ENCODE measurements at regions not wholly inside any gene's neighbourhood (a gene's known extent, or its start where the extent isn't known, plus 50 kb on each side); places are given as distances from the start of the nearest gene placed in this dataset.

DNA sequence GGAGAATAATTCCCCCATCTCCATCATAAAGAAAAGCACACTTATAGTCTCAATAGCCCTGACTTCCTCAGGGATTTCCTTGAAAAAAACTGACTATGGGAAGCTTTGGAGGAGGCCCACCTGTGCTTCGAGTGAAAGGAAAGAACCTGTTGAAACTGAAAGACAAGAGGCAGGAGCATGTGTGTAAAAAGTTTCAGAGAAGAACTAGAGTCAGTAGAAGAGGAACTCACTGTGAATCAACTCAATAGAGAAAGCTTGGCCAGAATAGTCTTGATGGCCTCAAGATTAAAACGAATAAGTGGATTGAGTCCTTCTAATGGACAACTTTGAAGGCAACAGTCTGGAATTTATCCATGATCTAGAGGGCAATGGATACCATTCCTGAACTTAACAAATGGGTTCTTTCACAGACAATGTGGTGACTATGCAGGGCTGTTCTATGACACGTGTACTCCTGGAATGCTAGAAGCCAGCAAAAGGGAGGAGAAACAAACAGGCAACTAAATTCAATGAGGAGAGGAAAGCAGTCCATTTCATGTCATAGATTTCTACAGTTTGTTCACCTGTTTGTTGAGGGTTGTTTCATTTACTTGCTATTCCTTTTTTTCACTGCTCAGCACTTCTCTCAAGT is 442.3 kb downstream of the GRB14 start:
- Histone ChIP-seq H3K4me1 (no peaks in the 10 kb centered on the region), H3K36me3 (ENCODE audit: control insufficient read depth, insufficient read depth, low read length) (no peaks in the 10 kb centered on the region), H3K9me3 (no peaks in the 10 kb centered on the region), H3K27me3 (replicated peaks; ENCODE audit: control insufficient read depth, insufficient read depth, low read length) (no peaks in the 10 kb centered on the region), H3K4me3 (ENCODE audit: low read depth, low read length) (no peak overlapping the region)
- no peaks in the 10 kb centered on the region for H3K36me3 Mint-ChIP-seq (ENCODE audit: insufficient read depth, unreplicated experiment)
- H3K4me1 Mint-ChIP-seq (ENCODE audit: low read depth, unreplicated experiment): no peaks in the 10 kb centered on the region
- CTCF ChIA-PET: no interaction called here
- TF ChIP-seq, protein P1, sequence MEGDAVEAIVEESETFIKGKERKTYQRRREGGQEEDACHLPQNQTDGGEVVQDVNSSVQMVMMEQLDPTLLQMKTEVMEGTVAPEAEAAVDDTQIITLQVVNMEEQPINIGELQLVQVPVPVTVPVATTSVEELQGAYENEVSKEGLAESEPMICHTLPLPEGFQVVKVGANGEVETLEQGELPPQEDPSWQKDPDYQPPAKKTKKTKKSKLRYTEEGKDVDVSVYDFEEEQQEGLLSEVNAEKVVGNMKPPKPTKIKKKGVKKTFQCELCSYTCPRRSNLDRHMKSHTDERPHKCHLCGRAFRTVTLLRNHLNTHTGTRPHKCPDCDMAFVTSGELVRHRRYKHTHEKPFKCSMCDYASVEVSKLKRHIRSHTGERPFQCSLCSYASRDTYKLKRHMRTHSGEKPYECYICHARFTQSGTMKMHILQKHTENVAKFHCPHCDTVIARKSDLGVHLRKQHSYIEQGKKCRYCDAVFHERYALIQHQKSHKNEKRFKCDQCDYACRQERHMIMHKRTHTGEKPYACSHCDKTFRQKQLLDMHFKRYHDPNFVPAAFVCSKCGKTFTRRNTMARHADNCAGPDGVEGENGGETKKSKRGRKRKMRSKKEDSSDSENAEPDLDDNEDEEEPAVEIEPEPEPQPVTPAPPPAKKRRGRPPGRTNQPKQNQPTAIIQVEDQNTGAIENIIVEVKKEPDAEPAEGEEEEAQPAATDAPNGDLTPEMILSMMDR (IDR thresholded peaks at IDR 0.05; ENCODE audit: insufficient read depth in 1 of 2, low read depth in 1 of 2, low read length in 1 of 2, severe bottlenecking in 1 of 2, unreplicated experiment in 1 of 2): no peak
- H3K4me3 Mint-ChIP-seq (ENCODE audit: unreplicated experiment): no peak overlapping the region
- H3K9me3 Mint-ChIP-seq (ENCODE audit: unreplicated experiment): no peaks in the 10 kb centered on the region
- DNase-seq: no peak
- intact Hi-C loops (cut with micrococcal nuclease; ENCODE audit: unreplicated experiment): no loop called here
- POLR2A ChIA-PET: no interaction called here
- BruUV-seq (replicated peaks): no TSS peak
- H3K27me3 Mint-ChIP-seq (ENCODE audit: insufficient read depth, unreplicated experiment): peaks cover 5% of the 10 kb centered on the region
- no peak overlapping the region for H3K27ac Mint-ChIP-seq (ENCODE audit: unreplicated experiment)

DNA sequence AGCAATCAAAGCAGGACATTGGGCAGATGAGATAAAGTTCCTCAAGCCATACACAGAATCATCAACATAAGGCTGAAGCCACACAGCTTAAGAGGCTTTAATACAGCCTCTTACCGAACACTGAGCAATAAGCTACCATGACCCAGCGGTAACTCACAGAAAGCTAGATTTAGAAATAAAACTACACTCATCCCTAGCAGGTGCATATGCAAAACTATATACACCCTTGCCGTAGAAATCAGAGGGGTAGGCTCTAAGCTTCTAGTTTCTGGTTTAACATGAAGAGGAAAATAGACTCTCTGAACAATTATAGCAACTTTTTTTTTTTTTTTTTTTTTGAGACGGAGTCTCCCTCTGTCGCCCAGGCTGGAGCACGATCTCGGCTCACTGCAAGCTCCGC is 428.8 kb upstream of the FIGN start:
- H3K27ac Mint-ChIP-seq (ENCODE audit: unreplicated experiment): no peak overlapping the region
- Histone ChIP-seq H3K4me1 (no peaks in the 10 kb centered on the region), H3K9me3 (no peaks in the 10 kb centered on the region), H3K4me3 (ENCODE audit: low read depth, low read length) (no peak overlapping the region), H3K27me3 (replicated peaks; ENCODE audit: control insufficient read depth, insufficient read depth, low read length) (no peaks in the 10 kb centered on the region), H3K36me3 (ENCODE audit: control insufficient read depth, insufficient read depth, low read length) (no peaks in the 10 kb centered on the region)
- H3K4me3 Mint-ChIP-seq (ENCODE audit: unreplicated experiment): no peak overlapping the region
- intact Hi-C loops (cut with micrococcal nuclease; ENCODE audit: unreplicated experiment): no loop called here
- H3K4me1 Mint-ChIP-seq (ENCODE audit: low read depth, unreplicated experiment): no peaks in the 10 kb centered on the region
- BruUV-seq (replicated peaks): no TSS peak
- no peaks in the 10 kb centered on the region for H3K9me3 Mint-ChIP-seq (ENCODE audit: unreplicated experiment)
- H3K27me3 Mint-ChIP-seq (ENCODE audit: insufficient read depth, unreplicated experiment): peaks cover 9% of the 10 kb centered on the region
- TF ChIP-seq, protein P1 (IDR thresholded peaks at IDR 0.05; ENCODE audit: insufficient read depth in 1 of 2, low read depth in 1 of 2, low read length in 1 of 2, severe bottlenecking in 1 of 2, unreplicated experiment in 1 of 2): no peak
- H3K36me3 Mint-ChIP-seq (ENCODE audit: insufficient read depth, unreplicated experiment): no peaks in the 10 kb centered on the region
- DNase-seq: no peak
- ChIA-PET CTCF (no interaction called here), POLR2A (no interaction called here)

DNA sequence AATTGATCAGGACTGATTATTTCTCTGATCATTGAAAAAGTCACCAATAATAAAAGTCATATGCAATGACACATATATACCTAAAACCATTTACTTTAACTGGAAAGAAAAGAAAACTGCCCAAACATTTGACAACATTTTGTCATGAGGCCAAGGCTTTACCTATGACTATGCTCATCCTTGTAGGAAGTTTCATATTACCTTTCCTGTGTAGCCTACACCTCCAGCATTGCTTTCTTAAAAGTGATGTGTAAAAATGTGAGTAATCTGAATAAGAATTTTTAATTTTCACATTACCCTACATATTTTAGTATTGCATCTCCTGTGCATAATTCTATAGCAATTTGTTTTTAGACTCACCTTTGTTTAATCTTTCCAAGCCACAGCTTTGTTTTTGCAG is 419.8 kb upstream of the FIGN start:
- DNase-seq: no peak
- Mint-ChIP-seq H3K27ac (ENCODE audit: unreplicated experiment) (no peak overlapping the region), H3K36me3 (ENCODE audit: insufficient read depth, unreplicated experiment) (no peaks in the 10 kb centered on the region), H3K4me1 (ENCODE audit: low read depth, unreplicated experiment) (no peaks in the 10 kb centered on the region), H3K27me3 (ENCODE audit: insufficient read depth, unreplicated experiment) (no peaks in the 10 kb centered on the region), H3K9me3 (ENCODE audit: unreplicated experiment) (no peaks in the 10 kb centered on the region), H3K4me3 (ENCODE audit: unreplicated experiment) (no peak overlapping the region)
- TF ChIP-seq, protein P1 (IDR thresholded peaks at IDR 0.05; ENCODE audit: insufficient read depth in 1 of 2, low read depth in 1 of 2, low read length in 1 of 2, severe bottlenecking in 1 of 2, unreplicated experiment in 1 of 2): no peak
- H3K9me3 ChIP-seq: peaks cover 2% of the 10 kb centered on the region; the same call in 1 of the 2 replicates
- no peaks in the 10 kb centered on the region for H3K36me3 ChIP-seq (ENCODE audit: control insufficient read depth, insufficient read depth, low read length)
- intact Hi-C loops (cut with micrococcal nuclease; ENCODE audit: unreplicated experiment): no loop called here
- no peaks in the 10 kb centered on the region for H3K27me3 ChIP-seq (replicated peaks; ENCODE audit: control insufficient read depth, insufficient read depth, low read length)
- no peak overlapping the region for H3K4me3 ChIP-seq (ENCODE audit: low read depth, low read length)
- no peaks in the 10 kb centered on the region for H3K4me1 ChIP-seq
- ChIA-PET CTCF (no interaction called here), POLR2A (no interaction called here)
- BruUV-seq (replicated peaks): no TSS peak

All from Caco-2 (cell line).